Uterus (tissue), 3 donors: ENCODE measurements at regions not wholly inside any gene's neighbourhood (a gene's known extent, or its start where the extent isn't known, plus 50 kb on each side); places are given as distances from the start of the nearest gene placed in this dataset.

Experiments used
- DNase-seq, 2 donors: peaks; one replicate each; pipeline ENCODE4 v3.0.0-alpha.2; 2019 to 2020
- H3K27ac ChIP-seq, 2 donors: fragments of 200-600 bp; sonication (generic); 1 replicate in 1 of 2; 2 replicates in 1 of 2; pipeline ENCODE4 v1.5.1; 2016 to 2018
- H3K27me3 ChIP-seq, 2 donors: fragments of 200-600 bp; sonication (generic); one replicate each; pipeline ENCODE4 v1.5.1; 2018 to 2019; ENCODE audit warnings: control low read depth in 1 of 2
- H3K36me3 ChIP-seq, 2 donors: fragments of 200-600 bp; sonication (generic); one replicate each; pipeline ENCODE4 v1.5.1; 2019; ENCODE audit warnings: control low read depth in 1 of 2
- H3K4me1 ChIP-seq, 2 donors: fragments of 200-600 bp; sonication (generic); one replicate each; pipeline ENCODE4 v1.5.1; 2018 to 2019; ENCODE audit warnings: control low read depth in 1 of 2
- H3K4me3 ChIP-seq, 2 donors: fragments of 200-600 bp; sonication (generic); 1 replicate in 1 of 2; 2 replicates in 1 of 2; pipeline ENCODE4 v1.5.1; 2018 to 2019; ENCODE audit warnings: mild to moderate bottlenecking in 1 of 2
- H3K9me3 ChIP-seq, 2 donors: fragments of 200-600 bp; sonication (generic); one replicate each; pipeline ENCODE4 v1.5.1; 2019; ENCODE audit warnings: control low read depth in 1 of 2
- POLR2A ChIP-seq, 2 donors: fragments of 450-650 bp; IDR thresholded peaks; one replicate each; pipeline ENCODE4 v1.6.1; 2016; ENCODE audit warnings: antibody characterized with exemption in 2 of 2, mild to moderate bottlenecking in 1 of 2, moderate library complexity in 1 of 2
- intact Hi-C: fragments of 100-400 bp; cut with DNase I; formaldehyde crosslinking; loops from one replicate; pipeline ENCODE4 v1.15.1; 2023; ENCODE audit warnings: low total_unique reads
- TF ChIP-seq, protein P1 (sequence below), 4 experiments: fragments of 200-600 bp in 2 of 4; fragments of 450-650 bp in 2 of 4; sonication (generic) in 2 of 4; IDR thresholded peaks; one replicate each; pipeline ENCODE4 v1.5.1; 2016 to 2019; ENCODE audit warnings: antibody characterized with exemption in 4 of 4, mild to moderate bottlenecking in 2 of 4, moderate library complexity in 1 of 4
- donor health status: DM: yes; HTN: yes; CAD: no.

- Histone ChIP-seq H3K4me1 (no peaks in the 10 kb centered on the region), H3K27ac (no peak overlapping the region), H3K27me3 (no peaks in the 10 kb centered on the region), H3K36me3 (no peaks in the 10 kb centered on the region), H3K9me3 (no peaks in the 10 kb centered on the region), H3K4me3 (no peak overlapping the region)
- intact Hi-C loops: no loop called here
- no peak for DNase-seq
- no peak for TF ChIP-seq POLR2A (IDR thresholded peaks at IDR 0.05)
- TF ChIP-seq, protein P1, sequence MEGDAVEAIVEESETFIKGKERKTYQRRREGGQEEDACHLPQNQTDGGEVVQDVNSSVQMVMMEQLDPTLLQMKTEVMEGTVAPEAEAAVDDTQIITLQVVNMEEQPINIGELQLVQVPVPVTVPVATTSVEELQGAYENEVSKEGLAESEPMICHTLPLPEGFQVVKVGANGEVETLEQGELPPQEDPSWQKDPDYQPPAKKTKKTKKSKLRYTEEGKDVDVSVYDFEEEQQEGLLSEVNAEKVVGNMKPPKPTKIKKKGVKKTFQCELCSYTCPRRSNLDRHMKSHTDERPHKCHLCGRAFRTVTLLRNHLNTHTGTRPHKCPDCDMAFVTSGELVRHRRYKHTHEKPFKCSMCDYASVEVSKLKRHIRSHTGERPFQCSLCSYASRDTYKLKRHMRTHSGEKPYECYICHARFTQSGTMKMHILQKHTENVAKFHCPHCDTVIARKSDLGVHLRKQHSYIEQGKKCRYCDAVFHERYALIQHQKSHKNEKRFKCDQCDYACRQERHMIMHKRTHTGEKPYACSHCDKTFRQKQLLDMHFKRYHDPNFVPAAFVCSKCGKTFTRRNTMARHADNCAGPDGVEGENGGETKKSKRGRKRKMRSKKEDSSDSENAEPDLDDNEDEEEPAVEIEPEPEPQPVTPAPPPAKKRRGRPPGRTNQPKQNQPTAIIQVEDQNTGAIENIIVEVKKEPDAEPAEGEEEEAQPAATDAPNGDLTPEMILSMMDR (IDR thresholded peaks at IDR 0.05): no peak
Observed at GRCh38 chr22:47296405-47297260, 534.2 kb downstream of the TBC1D22A start.

- TF ChIP-seq POLR2A (IDR thresholded peaks at IDR 0.05): no peak
- TF ChIP-seq, protein P1 (IDR thresholded peaks at IDR 0.05): no peak
- Histone ChIP-seq H3K9me3 (no peaks in the 10 kb centered on the region), H3K4me3 (no peak overlapping the region), H3K27me3 (no peaks in the 10 kb centered on the region), H3K36me3 (no peaks in the 10 kb centered on the region), H3K4me1 (no peaks in the 10 kb centered on the region), H3K27ac (no peak overlapping the region)
- intact Hi-C loops: no loop called here
- peak in 1 of 2 donors; percentile 3 for DNase-seq
Observed at GRCh38 chr22:47295982-47296381, 533.5 kb downstream of the TBC1D22A start.

- intact Hi-C loops: no loop called here
- peak in 1 of 2 donors; percentile 1 for DNase-seq
- Histone ChIP-seq H3K27ac (no peak overlapping the region), H3K27me3 (no peaks in the 10 kb centered on the region), H3K9me3 (no peaks in the 10 kb centered on the region), H3K4me1 (no peaks in the 10 kb centered on the region), H3K36me3 (no peaks in the 10 kb centered on the region), H3K4me3 (no peak overlapping the region)
- TF ChIP-seq POLR2A (IDR thresholded peaks at IDR 0.05): no peak
- TF ChIP-seq, protein P1 (IDR thresholded peaks at IDR 0.05): no peak
Observed at GRCh38 chr22:47295226-47295901, 532.9 kb downstream of the TBC1D22A start.

GRCh38 chr22:47294576-47294975 lies 532.1 kb downstream of the TBC1D22A start:
- H3K27me3 ChIP-seq: no peaks in the 10 kb centered on the region
- H3K4me3 ChIP-seq: no peak overlapping the region
- no peaks in the 10 kb centered on the region for H3K4me1 ChIP-seq
- H3K36me3 ChIP-seq: no peaks in the 10 kb centered on the region
- H3K27ac ChIP-seq: no peak overlapping the region
- intact Hi-C loops: no loop called here
- no peak for TF ChIP-seq POLR2A (IDR thresholded peaks at IDR 0.05)
- TF ChIP-seq, protein P1 (IDR thresholded peaks at IDR 0.05): no peak
- H3K9me3 ChIP-seq: no peaks in the 10 kb centered on the region
- peak in 1 of 2 donors; percentile 4 for DNase-seq

GRCh38 chr22:47294222-47294532 lies 531.7 kb downstream of the TBC1D22A start:
- intact Hi-C loops: no loop called here
- no peaks in the 10 kb centered on the region for H3K9me3 ChIP-seq
- H3K36me3 ChIP-seq: no peaks in the 10 kb centered on the region
- no peak overlapping the region for H3K4me3 ChIP-seq
- TF ChIP-seq, protein P1 (IDR thresholded peaks at IDR 0.05): no peak
- no peak for TF ChIP-seq POLR2A (IDR thresholded peaks at IDR 0.05)
- no peaks in the 10 kb centered on the region for H3K27me3 ChIP-seq
- DNase-seq: peak in 1 of 2 donors; percentile 2
- no peak overlapping the region for H3K27ac ChIP-seq
- H3K4me1 ChIP-seq: no peaks in the 10 kb centered on the region
